ENCODE measurements at regions not wholly inside any gene's neighbourhood (a gene's known extent, or its start where the extent isn't known, plus 50 kb on each side); places are given as distances from the start of the nearest gene placed in this dataset.
A peak's percentile ranks its signal among the peaks of the same experiment; 100 is the strongest.

- TF ChIP-seq IRF3 (IDR thresholded peaks at IDR 0.05; ENCODE audit: low read depth, low read length) (no peak), FOXM1 (IDR thresholded peaks at IDR 0.05; ENCODE audit: low read depth) (no peak), RCOR1 (IDR thresholded peaks at IDR 0.05; ENCODE audit: low read length) (no peak), MAX (IDR thresholded peaks at IDR 0.05; ENCODE audit: low read depth) (no peak), TEAD4 (IDR thresholded peaks at IDR 0.05; ENCODE audit: borderline replicate concordance, insufficient read depth) (no peak), YY1 (IDR thresholded peaks at IDR 0.05; ENCODE audit: low read depth) (no peak), EP300 (IDR thresholded peaks at IDR 0.05; ENCODE audit: borderline replicate concordance in 1 of 2, low read depth in 1 of 2, low read length in 1 of 2) (no peak)
Measured at GRCh38 chr6:43934803-43935602, 165.0 kb downstream of the VEGFA start (continued).

- Histone ChIP-seq H4K20me1 (ENCODE audit: insufficient read depth) (no peaks in the 10 kb centered on the region), H3K79me2 (ENCODE audit: insufficient read depth) (no peaks in the 10 kb centered on the region), H3K4me1 (ENCODE audit: control insufficient read depth in 1 of 2, insufficient read depth in 2 of 2, low read depth in 1 of 2, low read length in 1 of 2) (peaks cover 0 to 87% of the 10 kb centered on the region in 2 experiments; a peak in 2 of 4 replicates), H3F3A (replicated peaks; ENCODE audit: insufficient read depth) (no peaks in the 10 kb centered on the region), H3K27ac (ENCODE audit: low read depth in 2 of 2, low read length in 1 of 2) (peak overlapping the region in 1 of 2 experiments; percentile 68; a peak in 2 of 4 replicates), H3K4me2 (no peak overlapping the region), H3K9me3 (no peaks in the 10 kb centered on the region), H3K9me2 (no peaks in the 10 kb centered on the region), H3K4me3 (ENCODE audit: low read depth in 2 of 2, low read length in 1 of 2) (no peak overlapping the region), H3K36me3 (replicated peaks in 1 of 2; ENCODE audit: control insufficient read depth in 1 of 2, insufficient read depth in 2 of 2, low read length in 1 of 2) (no peaks in the 10 kb centered on the region), H3K9ac (no peak overlapping the region), H2AFZ (ENCODE audit: low read depth) (no peak overlapping the region), H3K27me3 (ENCODE audit: insufficient read depth) (no peaks in the 10 kb centered on the region)
- TF ChIP-seq REST (IDR thresholded peaks at IDR 0.05; ENCODE audit: low read depth, low read length), result no peak
- no peak for TF ChIP-seq ZBTB33 (IDR thresholded peaks at IDR 0.05; ENCODE audit: borderline replicate concordance, low read depth)
- TF ChIP-seq YY1 (IDR thresholded peaks at IDR 0.05; ENCODE audit: low read depth), result no peak
- no peak for TF ChIP-seq TCF12 (IDR thresholded peaks at IDR 0.05)
- TF ChIP-seq CTCF (IDR thresholded peaks at IDR 0.05), result no peak
- TF ChIP-seq RFX5 (IDR thresholded peaks at IDR 0.05; ENCODE audit: low read length), result no peak
- TF ChIP-seq IRF3 (IDR thresholded peaks at IDR 0.05; ENCODE audit: low read depth, low read length), result no peak
- TF ChIP-seq RCOR1 (IDR thresholded peaks at IDR 0.05; ENCODE audit: low read length), result no peak
- TF ChIP-seq GABPA (IDR thresholded peaks at IDR 0.05; ENCODE audit: low read depth), result no peak
- TF ChIP-seq MEF2A (IDR thresholded peaks at IDR 0.05; ENCODE audit: borderline replicate concordance, low read depth), result no peak
- TF ChIP-seq POLR2AphosphoS5 (IDR thresholded peaks at IDR 0.05; ENCODE audit: low read depth, low read length), result no peak
- CTCF ChIA-PET, result interaction anchor here (0.7 to 10.4 kb wide), 5 partner anchors 18 to 210 kb away, joined by 3 to 121 read pairs (median 4); partner anchors contain the start of gene VEGFA
- 93% methylated on average over 4 of the region's 4 CpGs for WGBS (ENCODE audit: low lambda C conversion rate)
- POLR2A ChIA-PET, result interaction anchor here (0.6 kb wide), 1 partner anchor 322 kb away, joined by 3 read pairs; no protein-coding TSS in a partner anchor
- DNase-seq, result peak; percentile 6
Measured at GRCh38 chr6:43934183-43934802, 164.3 kb downstream of the VEGFA start.

Data from SK-N-SH (cell line).